ENCODE measurements at regions not wholly inside any gene's neighbourhood (a gene's known extent, or its start where the extent isn't known, plus 50 kb on each side); places are given as distances from the start of the nearest gene placed in this dataset.

DNA sequence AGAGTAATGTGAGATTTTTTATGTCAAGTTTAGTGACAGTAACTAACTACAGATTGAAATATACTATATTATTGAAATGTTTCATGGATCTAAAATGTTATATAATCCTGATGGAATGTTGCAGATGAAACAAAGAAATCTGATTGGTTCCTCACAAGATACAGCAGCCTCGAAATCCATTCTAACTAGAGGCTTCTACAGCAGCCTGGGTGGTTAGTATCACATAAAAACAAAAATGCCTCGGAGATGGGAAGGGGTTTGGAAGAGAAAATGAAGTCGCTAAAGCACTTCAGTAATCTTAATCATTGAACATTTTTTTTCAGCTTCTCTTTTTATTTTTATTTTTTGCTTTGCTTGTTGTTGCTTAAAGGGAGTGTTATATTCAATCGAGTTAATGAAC, 75.2 kb downstream of the TANC2 start:
- H3K36me3 Mint-ChIP-seq = no peaks in the 10 kb centered on the region
- H3K27ac Mint-ChIP-seq = no peak overlapping the region
- ATAC-seq = no peak
- peaks cover 37% of the 10 kb centered on the region for H3K4me1 Mint-ChIP-seq
- H3K9me3 Mint-ChIP-seq = no peaks in the 10 kb centered on the region
- ChIA-PET CTCF (no interaction called here), POLR2A (no interaction called here)
- TF ChIP-seq ELF4 (CRISPR knock-in tag; IDR thresholded peaks at IDR 0.05; ENCODE audit: low read depth) (no peak), CREB1 (CRISPR knock-in tag; IDR thresholded peaks at IDR 0.05) (no peak), STAT6 (CRISPR knock-in tag; conservative IDR thresholded peaks at IDR 0.05; ENCODE audit: low read depth) (no peak), SMAD4 (CRISPR knock-in tag; IDR thresholded peaks at IDR 0.05) (no peak), HMGA2 (CRISPR knock-in tag; IDR thresholded peaks at IDR 0.05) (no peak)
- no peaks in the 10 kb centered on the region for H3K27me3 Mint-ChIP-seq (ENCODE audit: low read depth)
- no peak for DNase-seq (ENCODE audit: low spot score)
- no peak overlapping the region for H3K4me3 Mint-ChIP-seq

- POLR2A ChIA-PET = no interaction called here
- CTCF ChIA-PET = no interaction called here
- H3K4me3 Mint-ChIP-seq = no peak overlapping the region
- H3K9me3 Mint-ChIP-seq = no peaks in the 10 kb centered on the region
- H3K36me3 Mint-ChIP-seq = no peaks in the 10 kb centered on the region
- no peak overlapping the region for H3K27ac Mint-ChIP-seq
- ATAC-seq (no peak), DNase-seq (ENCODE audit: low spot score) (no peak)
- peaks cover 37% of the 10 kb centered on the region for H3K4me1 Mint-ChIP-seq
- H3K27me3 Mint-ChIP-seq (ENCODE audit: low read depth) = no peaks in the 10 kb centered on the region
- TF ChIP-seq NFE2L1 (CRISPR knock-in tag; IDR thresholded peaks at IDR 0.05) (no peak), TEAD4 (CRISPR knock-in tag; IDR thresholded peaks at IDR 0.05) (no peak), ETV6 (CRISPR knock-in tag; IDR thresholded peaks at IDR 0.05) (no peak), NR3C1 (CRISPR knock-in tag; conservative IDR thresholded peaks at IDR 0.05; ENCODE audit: low read depth) (no peak), ATF1 (CRISPR knock-in tag; IDR thresholded peaks at IDR 0.05) (no peak), CDX4 (CRISPR knock-in tag; IDR thresholded peaks at IDR 0.05; ENCODE audit: borderline replicate concordance) (no peak), ZNF396 (CRISPR knock-in tag; IDR thresholded peaks at IDR 0.05; ENCODE audit: borderline replicate concordance) (no peak), FOXK1 (CRISPR knock-in tag; IDR thresholded peaks at IDR 0.05) (no peak), HMGA2 (CRISPR knock-in tag; IDR thresholded peaks at IDR 0.05) (no peak), E2F4 (CRISPR knock-in tag; IDR thresholded peaks at IDR 0.05; ENCODE audit: borderline replicate concordance, low read depth) (no peak), TP53 (CRISPR knock-in tag; IDR thresholded peaks at IDR 0.05) (no peak)
- TF ChIP-seq, protein P1, sequence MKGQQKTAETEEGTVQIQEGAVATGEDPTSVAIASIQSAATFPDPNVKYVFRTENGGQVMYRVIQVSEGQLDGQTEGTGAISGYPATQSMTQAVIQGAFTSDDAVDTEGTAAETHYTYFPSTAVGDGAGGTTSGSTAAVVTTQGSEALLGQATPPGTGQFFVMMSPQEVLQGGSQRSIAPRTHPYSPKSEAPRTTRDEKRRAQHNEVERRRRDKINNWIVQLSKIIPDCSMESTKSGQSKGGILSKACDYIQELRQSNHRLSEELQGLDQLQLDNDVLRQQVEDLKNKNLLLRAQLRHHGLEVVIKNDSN (CRISPR knock-in tag; IDR thresholded peaks at IDR 0.05) = no peak
- TF ChIP-seq, protein P2, sequence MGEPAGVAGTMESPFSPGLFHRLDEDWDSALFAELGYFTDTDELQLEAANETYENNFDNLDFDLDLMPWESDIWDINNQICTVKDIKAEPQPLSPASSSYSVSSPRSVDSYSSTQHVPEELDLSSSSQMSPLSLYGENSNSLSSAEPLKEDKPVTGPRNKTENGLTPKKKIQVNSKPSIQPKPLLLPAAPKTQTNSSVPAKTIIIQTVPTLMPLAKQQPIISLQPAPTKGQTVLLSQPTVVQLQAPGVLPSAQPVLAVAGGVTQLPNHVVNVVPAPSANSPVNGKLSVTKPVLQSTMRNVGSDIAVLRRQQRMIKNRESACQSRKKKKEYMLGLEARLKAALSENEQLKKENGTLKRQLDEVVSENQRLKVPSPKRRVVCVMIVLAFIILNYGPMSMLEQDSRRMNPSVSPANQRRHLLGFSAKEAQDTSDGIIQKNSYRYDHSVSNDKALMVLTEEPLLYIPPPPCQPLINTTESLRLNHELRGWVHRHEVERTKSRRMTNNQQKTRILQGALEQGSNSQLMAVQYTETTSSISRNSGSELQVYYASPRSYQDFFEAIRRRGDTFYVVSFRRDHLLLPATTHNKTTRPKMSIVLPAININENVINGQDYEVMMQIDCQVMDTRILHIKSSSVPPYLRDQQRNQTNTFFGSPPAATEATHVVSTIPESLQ (CRISPR knock-in tag; IDR thresholded peaks at IDR 0.05) = no peak
- TF ChIP-seq, protein P3, sequence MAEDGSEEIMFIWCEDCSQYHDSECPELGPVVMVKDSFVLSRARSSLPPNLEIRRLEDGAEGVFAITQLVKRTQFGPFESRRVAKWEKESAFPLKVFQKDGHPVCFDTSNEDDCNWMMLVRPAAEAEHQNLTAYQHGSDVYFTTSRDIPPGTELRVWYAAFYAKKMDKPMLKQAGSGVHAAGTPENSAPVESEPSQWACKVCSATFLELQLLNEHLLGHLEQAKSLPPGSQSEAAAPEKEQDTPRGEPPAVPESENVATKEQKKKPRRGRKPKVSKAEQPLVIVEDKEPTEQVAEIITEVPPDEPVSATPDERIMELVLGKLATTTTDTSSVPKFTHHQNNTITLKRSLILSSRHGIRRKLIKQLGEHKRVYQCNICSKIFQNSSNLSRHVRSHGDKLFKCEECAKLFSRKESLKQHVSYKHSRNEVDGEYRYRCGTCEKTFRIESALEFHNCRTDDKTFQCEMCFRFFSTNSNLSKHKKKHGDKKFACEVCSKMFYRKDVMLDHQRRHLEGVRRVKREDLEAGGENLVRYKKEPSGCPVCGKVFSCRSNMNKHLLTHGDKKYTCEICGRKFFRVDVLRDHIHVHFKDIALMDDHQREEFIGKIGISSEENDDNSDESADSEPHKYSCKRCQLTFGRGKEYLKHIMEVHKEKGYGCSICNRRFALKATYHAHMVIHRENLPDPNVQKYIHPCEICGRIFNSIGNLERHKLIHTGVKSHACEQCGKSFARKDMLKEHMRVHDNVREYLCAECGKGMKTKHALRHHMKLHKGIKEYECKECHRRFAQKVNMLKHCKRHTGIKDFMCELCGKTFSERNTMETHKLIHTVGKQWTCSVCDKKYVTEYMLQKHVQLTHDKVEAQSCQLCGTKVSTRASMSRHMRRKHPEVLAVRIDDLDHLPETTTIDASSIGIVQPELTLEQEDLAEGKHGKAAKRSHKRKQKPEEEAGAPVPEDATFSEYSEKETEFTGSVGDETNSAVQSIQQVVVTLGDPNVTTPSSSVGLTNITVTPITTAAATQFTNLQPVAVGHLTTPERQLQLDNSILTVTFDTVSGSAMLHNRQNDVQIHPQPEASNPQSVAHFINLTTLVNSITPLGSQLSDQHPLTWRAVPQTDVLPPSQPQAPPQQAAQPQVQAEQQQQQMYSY (CRISPR knock-in tag; IDR thresholded peaks at IDR 0.05) = no peak
- TF ChIP-seq, protein P4, sequence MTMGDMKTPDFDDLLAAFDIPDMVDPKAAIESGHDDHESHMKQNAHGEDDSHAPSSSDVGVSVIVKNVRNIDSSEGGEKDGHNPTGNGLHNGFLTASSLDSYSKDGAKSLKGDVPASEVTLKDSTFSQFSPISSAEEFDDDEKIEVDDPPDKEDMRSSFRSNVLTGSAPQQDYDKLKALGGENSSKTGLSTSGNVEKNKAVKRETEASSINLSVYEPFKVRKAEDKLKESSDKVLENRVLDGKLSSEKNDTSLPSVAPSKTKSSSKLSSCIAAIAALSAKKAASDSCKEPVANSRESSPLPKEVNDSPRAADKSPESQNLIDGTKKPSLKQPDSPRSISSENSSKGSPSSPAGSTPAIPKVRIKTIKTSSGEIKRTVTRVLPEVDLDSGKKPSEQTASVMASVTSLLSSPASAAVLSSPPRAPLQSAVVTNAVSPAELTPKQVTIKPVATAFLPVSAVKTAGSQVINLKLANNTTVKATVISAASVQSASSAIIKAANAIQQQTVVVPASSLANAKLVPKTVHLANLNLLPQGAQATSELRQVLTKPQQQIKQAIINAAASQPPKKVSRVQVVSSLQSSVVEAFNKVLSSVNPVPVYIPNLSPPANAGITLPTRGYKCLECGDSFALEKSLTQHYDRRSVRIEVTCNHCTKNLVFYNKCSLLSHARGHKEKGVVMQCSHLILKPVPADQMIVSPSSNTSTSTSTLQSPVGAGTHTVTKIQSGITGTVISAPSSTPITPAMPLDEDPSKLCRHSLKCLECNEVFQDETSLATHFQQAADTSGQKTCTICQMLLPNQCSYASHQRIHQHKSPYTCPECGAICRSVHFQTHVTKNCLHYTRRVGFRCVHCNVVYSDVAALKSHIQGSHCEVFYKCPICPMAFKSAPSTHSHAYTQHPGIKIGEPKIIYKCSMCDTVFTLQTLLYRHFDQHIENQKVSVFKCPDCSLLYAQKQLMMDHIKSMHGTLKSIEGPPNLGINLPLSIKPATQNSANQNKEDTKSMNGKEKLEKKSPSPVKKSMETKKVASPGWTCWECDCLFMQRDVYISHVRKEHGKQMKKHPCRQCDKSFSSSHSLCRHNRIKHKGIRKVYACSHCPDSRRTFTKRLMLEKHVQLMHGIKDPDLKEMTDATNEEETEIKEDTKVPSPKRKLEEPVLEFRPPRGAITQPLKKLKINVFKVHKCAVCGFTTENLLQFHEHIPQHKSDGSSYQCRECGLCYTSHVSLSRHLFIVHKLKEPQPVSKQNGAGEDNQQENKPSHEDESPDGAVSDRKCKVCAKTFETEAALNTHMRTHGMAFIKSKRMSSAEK (CRISPR knock-in tag; IDR thresholded peaks at IDR 0.05; ENCODE audit: borderline replicate concordance) = no peak
Observed at GRCh38 chr17:63041722-63042121, 75.7 kb downstream of the TANC2 start.

Data from WTC11 (cell line).